Breast epithelium (tissue), 3 donors: ENCODE measurements at regions not wholly inside any gene's neighbourhood (a gene's known extent, or its start where the extent isn't known, plus 50 kb on each side); places are given as distances from the start of the nearest gene placed in this dataset.

Source experiments
- POLR2A ChIP-seq: fragments of 450-650 bp; IDR thresholded peaks from one replicate; pipeline ENCODE4 v1.6.1; 2016; ENCODE audit warnings: antibody characterized with exemption, mild to moderate bottlenecking, moderate library complexity
- POLR2AphosphoS5 ChIP-seq, 3 donors: sonication (generic); formaldehyde crosslinking; IDR thresholded peaks; one replicate each; pipeline ENCODE4 v1.6.1; 2017; ENCODE audit warnings: antibody characterized with exemption in 3 of 3
- TF ChIP-seq, protein P1 (sequence below), 3 donors: fragments of 450-650 bp; IDR thresholded peaks; one replicate each; pipeline ENCODE4 v1.5.1; 2016 to 2017; ENCODE audit warnings: antibody characterized with exemption in 3 of 3, mild to moderate bottlenecking in 3 of 3, moderate library complexity in 3 of 3

- TF ChIP-seq, protein P1, sequence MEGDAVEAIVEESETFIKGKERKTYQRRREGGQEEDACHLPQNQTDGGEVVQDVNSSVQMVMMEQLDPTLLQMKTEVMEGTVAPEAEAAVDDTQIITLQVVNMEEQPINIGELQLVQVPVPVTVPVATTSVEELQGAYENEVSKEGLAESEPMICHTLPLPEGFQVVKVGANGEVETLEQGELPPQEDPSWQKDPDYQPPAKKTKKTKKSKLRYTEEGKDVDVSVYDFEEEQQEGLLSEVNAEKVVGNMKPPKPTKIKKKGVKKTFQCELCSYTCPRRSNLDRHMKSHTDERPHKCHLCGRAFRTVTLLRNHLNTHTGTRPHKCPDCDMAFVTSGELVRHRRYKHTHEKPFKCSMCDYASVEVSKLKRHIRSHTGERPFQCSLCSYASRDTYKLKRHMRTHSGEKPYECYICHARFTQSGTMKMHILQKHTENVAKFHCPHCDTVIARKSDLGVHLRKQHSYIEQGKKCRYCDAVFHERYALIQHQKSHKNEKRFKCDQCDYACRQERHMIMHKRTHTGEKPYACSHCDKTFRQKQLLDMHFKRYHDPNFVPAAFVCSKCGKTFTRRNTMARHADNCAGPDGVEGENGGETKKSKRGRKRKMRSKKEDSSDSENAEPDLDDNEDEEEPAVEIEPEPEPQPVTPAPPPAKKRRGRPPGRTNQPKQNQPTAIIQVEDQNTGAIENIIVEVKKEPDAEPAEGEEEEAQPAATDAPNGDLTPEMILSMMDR (IDR thresholded peaks at IDR 0.05), result no peak
- TF ChIP-seq POLR2A, result no peak
- TF ChIP-seq POLR2AphosphoS5 (IDR thresholded peaks at IDR 0.05), result no peak
These were observed 379.0 kb downstream of the GBE1 start for GRCh38 chr3:81382470-81382869.
